Suprapubic skin (tissue), 3 donors: ENCODE measurements at regions not wholly inside any gene's neighbourhood (a gene's known extent, or its start where the extent isn't known, plus 50 kb on each side); places are given as distances from the start of the nearest gene placed in this dataset.

Source experiments
- POLR2AphosphoS5 ChIP-seq, 3 donors: sonication (generic); formaldehyde crosslinking; IDR thresholded peaks; one replicate each; pipeline ENCODE4 v1.6.1; 2017; ENCODE audit warnings: antibody characterized with exemption in 3 of 3
- TF ChIP-seq, protein P1 (sequence below), 2 donors: fragments of 200-600 bp in 1 of 2; fragments of 450-650 bp in 1 of 2; sonication (generic) in 1 of 2; IDR thresholded peaks; one replicate each; pipeline ENCODE4 v1.5.1; 2016 to 2019; ENCODE audit warnings: antibody characterized with exemption in 2 of 2, mild to moderate bottlenecking in 1 of 2, moderate library complexity in 1 of 2

DNA sequence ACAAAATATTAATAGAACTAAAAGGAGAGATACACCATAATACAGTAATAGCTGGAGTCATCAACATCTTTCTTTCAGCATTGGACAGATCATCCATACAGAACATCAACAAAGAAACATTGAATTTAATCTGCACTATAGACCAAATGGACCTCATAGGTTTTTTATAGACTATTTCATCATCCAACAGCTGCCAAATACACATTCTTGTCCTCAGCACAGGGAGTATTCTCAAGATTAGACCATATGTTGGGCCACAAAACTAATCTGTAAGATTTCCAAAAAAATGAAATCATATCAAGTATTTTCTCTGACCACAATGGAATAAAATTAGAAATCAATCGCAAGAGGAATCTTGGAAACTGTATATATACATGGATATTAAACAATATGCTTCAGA is 86.9 kb downstream of the FSCB start:
- TF ChIP-seq, protein P1, sequence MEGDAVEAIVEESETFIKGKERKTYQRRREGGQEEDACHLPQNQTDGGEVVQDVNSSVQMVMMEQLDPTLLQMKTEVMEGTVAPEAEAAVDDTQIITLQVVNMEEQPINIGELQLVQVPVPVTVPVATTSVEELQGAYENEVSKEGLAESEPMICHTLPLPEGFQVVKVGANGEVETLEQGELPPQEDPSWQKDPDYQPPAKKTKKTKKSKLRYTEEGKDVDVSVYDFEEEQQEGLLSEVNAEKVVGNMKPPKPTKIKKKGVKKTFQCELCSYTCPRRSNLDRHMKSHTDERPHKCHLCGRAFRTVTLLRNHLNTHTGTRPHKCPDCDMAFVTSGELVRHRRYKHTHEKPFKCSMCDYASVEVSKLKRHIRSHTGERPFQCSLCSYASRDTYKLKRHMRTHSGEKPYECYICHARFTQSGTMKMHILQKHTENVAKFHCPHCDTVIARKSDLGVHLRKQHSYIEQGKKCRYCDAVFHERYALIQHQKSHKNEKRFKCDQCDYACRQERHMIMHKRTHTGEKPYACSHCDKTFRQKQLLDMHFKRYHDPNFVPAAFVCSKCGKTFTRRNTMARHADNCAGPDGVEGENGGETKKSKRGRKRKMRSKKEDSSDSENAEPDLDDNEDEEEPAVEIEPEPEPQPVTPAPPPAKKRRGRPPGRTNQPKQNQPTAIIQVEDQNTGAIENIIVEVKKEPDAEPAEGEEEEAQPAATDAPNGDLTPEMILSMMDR (IDR thresholded peaks at IDR 0.05): no peak
- TF ChIP-seq POLR2AphosphoS5 (IDR thresholded peaks at IDR 0.05): no peak
